ENCODE measurements at regions not wholly inside any gene's neighbourhood (a gene's known extent, or its start where the extent isn't known, plus 50 kb on each side); places are given as distances from the start of the nearest gene placed in this dataset.

DNA sequence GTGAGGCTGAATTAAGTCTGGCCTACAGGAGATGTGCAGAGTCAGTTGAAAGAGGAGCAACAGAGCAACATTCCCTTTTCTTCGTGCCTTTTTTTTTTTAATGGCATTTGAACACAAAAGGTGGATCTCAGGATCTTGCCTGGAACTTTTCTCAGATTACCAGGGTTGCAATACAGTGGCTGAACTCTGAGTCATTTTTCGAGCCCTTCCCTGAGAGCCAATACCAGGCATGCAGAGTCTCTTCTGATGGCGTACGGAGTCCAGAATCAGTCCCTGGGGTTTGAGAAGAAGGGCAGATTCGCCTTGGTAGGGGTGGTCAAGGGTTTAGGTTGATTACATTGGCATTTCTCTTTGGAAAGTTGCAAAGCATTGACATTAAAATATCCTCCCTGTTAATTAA lies 271.5 kb downstream of the GAS1 start:
- TF ChIP-seq, protein P1, sequence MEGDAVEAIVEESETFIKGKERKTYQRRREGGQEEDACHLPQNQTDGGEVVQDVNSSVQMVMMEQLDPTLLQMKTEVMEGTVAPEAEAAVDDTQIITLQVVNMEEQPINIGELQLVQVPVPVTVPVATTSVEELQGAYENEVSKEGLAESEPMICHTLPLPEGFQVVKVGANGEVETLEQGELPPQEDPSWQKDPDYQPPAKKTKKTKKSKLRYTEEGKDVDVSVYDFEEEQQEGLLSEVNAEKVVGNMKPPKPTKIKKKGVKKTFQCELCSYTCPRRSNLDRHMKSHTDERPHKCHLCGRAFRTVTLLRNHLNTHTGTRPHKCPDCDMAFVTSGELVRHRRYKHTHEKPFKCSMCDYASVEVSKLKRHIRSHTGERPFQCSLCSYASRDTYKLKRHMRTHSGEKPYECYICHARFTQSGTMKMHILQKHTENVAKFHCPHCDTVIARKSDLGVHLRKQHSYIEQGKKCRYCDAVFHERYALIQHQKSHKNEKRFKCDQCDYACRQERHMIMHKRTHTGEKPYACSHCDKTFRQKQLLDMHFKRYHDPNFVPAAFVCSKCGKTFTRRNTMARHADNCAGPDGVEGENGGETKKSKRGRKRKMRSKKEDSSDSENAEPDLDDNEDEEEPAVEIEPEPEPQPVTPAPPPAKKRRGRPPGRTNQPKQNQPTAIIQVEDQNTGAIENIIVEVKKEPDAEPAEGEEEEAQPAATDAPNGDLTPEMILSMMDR (IDR thresholded peaks at IDR 0.05; ENCODE audit: control insufficient read depth, insufficient read depth, low read depth, low read length, missing control alignments): no peak
- H3K4me3 ChIP-seq (ENCODE audit: control insufficient read depth, low read depth, low read length): no peak overlapping the region
- no peak for DNase-seq (ENCODE audit: low read depth)

GRCh38 chr9:86674487-86674886 lies 272.8 kb downstream of the GAS1 start:
- H3K4me3 ChIP-seq (ENCODE audit: control insufficient read depth, low read depth, low read length): no peak overlapping the region
- no peak for DNase-seq (ENCODE audit: low read depth)
- TF ChIP-seq, protein P1 (IDR thresholded peaks at IDR 0.05; ENCODE audit: control insufficient read depth, insufficient read depth, low read depth, low read length, missing control alignments): no peak

- no peak for DNase-seq (ENCODE audit: low read depth)
- TF ChIP-seq, protein P1 (IDR thresholded peaks at IDR 0.05; ENCODE audit: control insufficient read depth, insufficient read depth, low read depth, low read length, missing control alignments): no peak
- no peak overlapping the region for H3K4me3 ChIP-seq (ENCODE audit: control insufficient read depth, low read depth, low read length)
Observed at GRCh38 chr9:86672966-86673365, 274.3 kb downstream of the GAS1 start.

DNA sequence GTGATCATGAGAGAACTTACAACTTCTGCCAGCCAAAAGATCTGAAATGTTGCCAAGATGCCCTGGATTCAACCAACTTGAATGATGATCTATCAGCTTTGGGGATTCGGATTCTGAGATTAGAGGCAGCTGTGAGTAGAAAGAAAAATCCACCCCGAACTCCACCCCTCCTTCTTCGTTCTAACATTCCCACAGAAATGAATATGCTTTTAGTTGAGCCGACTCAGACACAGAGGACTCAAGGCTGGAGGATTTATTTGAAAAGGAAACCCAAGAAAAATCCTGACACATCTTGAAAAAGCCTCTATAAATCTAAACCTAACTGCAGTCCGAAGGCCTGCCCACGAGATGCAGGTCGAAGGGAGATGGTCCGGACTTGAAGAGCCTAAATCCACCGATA lies 275.0 kb downstream of the GAS1 start:
- no peak for DNase-seq (ENCODE audit: low read depth)
- no peak overlapping the region for H3K4me3 ChIP-seq (ENCODE audit: control insufficient read depth, low read depth, low read length)
- TF ChIP-seq, protein P1 (IDR thresholded peaks at IDR 0.05; ENCODE audit: control insufficient read depth, insufficient read depth, low read depth, low read length, missing control alignments): no peak

- TF ChIP-seq, protein P1 (IDR thresholded peaks at IDR 0.05; ENCODE audit: control insufficient read depth, insufficient read depth, low read depth, low read length, missing control alignments): no peak
- DNase-seq (ENCODE audit: low read depth): no peak
- no peak overlapping the region for H3K4me3 ChIP-seq (ENCODE audit: control insufficient read depth, low read depth, low read length)
Observed at GRCh38 chr9:86671018-86671417, 276.3 kb downstream of the GAS1 start.

GRCh38 chr9:86670536-86670935 lies 276.8 kb downstream of the GAS1 start:
- TF ChIP-seq, protein P1 (IDR thresholded peaks at IDR 0.05; ENCODE audit: control insufficient read depth, insufficient read depth, low read depth, low read length, missing control alignments): no peak
- no peak for DNase-seq (ENCODE audit: low read depth)
- H3K4me3 ChIP-seq (ENCODE audit: control insufficient read depth, low read depth, low read length): no peak overlapping the region

GRCh38 chr9:86670076-86670475 lies 277.2 kb downstream of the GAS1 start:
- TF ChIP-seq, protein P1 (IDR thresholded peaks at IDR 0.05; ENCODE audit: control insufficient read depth, insufficient read depth, low read depth, low read length, missing control alignments): no peak

More at GRCh38 chr9:86670076-86670475, 277.2 kb downstream of the GAS1 start:
- H3K4me3 ChIP-seq (ENCODE audit: control insufficient read depth, low read depth, low read length): no peak overlapping the region
- DNase-seq (ENCODE audit: low read depth): no peak

Measured in AG09309 (cell line).